HG03103 (cell line): ENCODE measurements at regions not wholly inside any gene's neighbourhood (a gene's known extent, or its start where the extent isn't known, plus 50 kb on each side); places are given as distances from the start of the nearest gene placed in this dataset.

Source experiments
- ATAC-seq: cut with Tn5 transposase; IDR thresholded peaks from one replicate; pipeline ENCODE4 v1.9.1; 2021; ENCODE audit warnings: low read depth; ENCODE audit not compliant: unreplicated experiment

DNA sequence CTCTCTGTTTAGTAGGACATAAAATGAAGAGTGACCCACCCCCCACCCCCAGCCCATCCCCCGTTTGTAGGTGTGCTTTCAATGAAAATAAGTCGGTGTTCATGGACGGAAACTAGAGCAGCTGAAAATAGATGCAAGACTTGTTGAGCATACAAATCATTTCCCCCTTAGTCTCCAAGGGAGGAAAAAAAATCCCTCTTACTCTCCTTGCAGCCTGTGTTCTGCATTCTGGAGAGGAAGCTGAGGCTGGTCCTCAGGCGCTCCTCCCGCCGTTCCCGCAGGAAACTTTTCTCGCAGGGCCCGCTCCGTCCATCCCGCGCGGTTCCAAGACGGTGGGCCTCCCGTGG is 259.0 kb upstream of the E2F7 start:
- ATAC-seq = no peak

DNA sequence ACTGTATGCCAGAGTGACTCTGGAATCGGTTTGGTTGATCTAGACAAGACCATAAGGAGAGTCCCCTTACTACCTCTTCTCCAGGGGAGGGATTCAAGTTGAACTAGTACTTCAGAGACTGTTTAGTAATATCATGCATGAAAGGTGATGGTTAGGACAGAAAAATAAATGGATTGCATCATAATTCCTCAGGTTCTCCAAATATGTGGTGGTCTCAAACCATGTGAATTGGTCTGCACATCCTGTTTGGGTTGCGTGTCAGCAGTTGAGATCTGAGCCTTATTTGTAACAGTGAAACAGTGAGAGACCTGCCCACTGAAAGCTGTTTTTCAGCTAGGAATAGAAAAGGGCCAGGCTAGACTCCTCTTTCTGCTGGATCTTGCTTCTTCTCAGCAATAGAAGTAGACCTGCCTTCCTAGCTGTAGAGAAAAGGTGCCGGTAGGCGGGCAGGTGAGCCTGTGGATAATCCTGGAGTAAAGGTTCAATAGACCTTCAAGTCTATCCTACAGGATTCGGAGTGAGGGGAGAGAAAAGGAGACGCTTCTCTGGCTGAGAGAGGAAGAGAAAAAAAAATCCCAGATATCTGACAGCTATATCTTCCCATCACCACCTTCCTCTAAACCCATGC is 258.5 kb upstream of the E2F7 start:
- ATAC-seq = no peak

DNA sequence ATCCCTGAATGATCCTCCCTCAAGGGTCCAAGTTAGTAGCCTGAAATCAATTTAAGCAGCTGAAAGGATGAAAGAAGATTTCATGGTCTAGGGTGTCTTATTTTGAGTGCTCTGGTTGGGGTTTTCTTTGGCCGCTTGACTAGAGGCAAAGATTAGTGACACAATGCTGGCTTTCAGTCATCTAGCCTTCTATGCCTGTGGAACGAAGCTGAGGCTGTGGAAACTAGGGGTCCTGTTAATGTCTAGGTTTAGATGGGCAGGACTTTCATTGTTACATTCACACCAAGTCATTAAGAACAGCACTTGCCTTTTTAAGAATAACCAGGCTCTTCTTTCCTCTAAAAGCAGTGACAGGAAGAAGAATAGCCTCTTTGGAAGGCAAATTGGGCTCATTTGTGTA is 253.8 kb upstream of the E2F7 start:
- no peak for ATAC-seq

DNA sequence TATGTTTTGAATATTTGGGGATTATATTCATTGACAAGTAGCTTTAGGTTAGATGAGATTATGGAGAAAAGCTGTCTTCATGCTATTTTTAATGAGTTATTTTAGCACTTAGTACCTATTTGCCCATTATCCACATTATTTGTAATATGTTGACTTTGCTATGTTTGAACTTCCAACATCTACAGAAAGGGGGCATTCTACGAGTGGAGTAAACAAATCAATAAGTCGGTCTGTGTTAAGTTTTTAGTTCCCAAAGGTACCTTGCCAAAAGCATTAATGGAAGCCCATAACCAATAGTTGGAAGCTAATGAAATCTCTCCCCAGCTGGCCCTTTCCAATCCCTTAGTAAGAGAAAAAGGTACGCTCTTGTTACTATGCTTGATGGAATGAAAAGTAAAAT is 250.0 kb upstream of the E2F7 start:
- no peak for ATAC-seq

DNA sequence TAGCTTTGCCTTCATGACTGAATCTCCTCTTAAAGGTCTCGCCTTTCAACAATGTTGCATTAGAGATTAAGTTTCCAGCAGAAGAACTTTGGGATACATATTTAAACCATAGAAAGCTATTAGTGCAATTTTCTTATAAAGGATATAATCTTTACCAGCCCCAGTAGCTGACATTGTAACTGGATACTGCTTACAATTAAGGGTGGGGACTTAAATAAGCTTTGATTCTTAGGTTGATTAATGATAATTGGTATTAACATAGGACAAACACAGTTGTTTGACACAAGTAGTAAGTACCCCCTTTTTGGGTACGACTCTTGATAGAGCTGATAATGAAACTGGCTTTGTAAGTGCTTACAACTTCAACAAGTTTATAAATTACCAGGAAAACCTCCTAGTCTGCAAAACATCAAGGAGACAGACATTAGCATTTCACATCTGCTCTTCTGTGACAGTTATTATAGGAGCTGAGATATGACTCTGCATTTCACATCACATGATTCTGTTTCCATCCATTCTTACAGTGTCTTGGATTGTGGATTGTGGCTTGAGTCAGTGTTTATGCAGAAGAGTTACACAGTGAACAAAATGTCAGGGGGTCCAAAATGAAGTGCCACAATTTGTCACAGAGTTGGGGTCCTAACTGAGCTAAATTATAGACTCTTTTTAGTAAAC is 249.1 kb upstream of the E2F7 start:
- no peak for ATAC-seq

DNA sequence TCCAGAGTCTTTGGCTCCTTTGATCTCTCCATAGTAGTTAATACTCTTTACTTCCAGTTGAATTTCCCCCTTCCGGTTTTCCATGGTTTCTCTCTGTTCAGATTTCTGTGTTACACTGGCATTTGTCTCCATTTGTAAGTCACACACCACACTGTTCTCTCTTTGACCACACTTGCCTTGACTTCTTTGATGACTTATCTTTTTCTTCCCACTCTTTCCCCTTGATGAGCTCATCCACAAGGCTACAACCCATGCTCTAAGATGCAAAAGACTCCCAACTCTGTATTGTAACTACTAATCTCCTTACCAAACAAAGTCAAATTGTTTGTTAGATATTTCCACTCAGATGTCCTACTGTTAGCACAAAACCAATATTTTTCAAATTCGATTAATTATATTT is 242.7 kb upstream of the E2F7 start:
- ATAC-seq = no peak

DNA sequence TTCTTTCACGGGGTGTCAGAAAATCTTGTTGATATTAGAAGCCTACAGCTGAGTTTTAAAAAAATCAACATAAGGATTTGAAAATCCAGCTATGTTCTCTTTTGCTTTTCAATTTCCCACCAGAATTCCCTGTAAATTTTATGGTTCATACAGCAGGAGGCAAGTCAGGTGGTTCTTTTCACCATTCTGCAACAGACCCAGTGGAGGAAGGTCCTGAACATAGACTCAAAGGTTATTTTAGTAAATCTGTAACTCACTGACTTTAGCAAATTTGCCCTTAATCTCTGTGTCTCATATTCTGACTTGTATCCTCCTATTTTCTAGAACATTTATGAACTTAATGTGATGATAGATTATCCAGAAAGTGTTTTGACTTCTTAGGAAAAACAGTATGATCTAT is 235.4 kb upstream of the E2F7 start:
- ATAC-seq = no peak

DNA sequence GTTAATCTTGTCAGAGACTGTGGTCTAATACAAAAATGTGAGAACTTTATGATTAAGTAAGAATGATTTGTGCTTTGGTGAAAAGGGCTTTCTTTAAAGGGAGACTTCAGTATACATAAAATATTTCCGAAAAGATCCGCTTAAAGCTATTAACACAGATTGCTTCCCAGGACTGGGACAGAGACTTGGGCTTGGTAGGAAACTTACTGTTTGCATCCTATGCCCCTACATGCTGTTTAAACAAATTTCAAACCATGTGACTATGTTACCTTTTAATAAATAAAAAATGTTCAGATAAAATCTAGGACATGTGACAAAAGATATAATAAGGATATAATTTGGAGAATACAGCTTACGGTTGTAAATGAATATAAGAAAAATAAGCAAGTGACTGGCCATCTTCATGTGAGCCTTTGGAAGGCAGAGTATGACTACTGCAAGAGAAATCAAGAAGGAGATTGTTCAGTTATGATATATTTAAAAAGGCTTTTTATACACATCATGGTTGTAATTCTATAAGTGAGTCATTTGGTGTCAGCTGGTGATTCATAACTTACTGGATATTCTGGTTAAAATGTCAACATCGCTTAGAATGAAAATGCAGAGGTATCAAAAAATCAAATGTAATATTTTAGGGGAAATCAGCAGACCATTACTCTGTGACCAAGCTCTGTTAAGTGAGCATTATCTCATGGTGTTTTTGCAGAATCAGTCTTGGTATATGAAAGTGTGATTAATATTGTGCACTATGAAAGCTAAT is 234.7 kb upstream of the E2F7 start:
- no peak for ATAC-seq

DNA sequence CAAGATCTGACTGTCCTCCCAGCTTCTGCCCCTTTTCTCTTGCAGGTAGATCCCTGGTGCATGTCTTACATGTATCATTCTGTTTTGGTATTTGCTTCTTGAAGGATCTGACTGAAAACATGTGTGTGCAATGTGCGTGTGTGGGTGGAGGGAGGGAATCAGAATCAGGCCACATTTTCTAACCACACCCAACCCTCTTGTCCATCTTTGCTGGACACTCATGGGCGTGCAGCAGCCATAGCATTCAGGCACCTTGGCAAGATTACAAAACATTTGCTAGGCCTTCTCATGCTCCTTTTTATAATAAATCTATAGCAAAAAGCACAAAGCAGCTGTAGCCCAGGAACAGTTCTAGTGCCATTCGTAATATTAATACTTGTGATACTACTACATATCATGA is 233.6 kb upstream of the E2F7 start:
- ATAC-seq = no peak

DNA sequence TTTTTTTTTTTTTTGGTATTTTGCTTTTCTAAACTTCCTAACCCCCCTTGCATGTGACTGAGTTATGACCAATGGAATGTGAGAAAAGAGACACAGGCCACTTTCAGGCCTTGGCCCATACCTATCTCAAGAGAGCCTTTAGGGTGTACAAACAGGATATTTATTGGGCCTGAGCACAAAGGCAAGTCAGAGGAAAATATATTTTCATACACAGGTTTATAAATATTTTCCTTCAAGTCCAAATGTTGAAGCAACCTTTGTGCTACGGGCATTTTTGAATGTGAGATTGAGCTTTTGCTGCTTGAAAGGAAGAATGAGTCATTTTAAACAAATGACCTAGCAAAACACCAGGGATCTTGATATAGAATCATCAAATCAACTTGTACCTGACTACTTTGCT is 228.6 kb upstream of the E2F7 start:
- no peak for ATAC-seq

DNA sequence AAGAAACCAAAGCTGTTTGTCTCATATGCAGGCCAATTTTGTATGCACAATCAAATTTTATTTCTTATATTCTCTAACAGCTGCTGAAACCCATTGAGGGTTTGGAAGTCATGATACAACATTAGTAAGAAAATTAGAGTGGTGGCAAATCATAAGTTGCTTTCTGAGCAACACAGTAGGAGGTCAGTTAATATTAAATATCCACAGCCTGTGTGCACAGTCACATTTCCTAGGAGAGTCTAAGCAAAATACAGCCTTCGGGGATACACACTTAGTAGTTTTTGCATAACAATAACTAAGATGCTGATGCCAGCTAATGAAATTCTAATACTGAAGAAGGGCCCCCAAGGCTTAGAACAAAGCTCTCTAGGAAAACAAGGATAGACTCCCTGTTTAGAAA is 209.6 kb upstream of the E2F7 start:
- no peak for ATAC-seq

DNA sequence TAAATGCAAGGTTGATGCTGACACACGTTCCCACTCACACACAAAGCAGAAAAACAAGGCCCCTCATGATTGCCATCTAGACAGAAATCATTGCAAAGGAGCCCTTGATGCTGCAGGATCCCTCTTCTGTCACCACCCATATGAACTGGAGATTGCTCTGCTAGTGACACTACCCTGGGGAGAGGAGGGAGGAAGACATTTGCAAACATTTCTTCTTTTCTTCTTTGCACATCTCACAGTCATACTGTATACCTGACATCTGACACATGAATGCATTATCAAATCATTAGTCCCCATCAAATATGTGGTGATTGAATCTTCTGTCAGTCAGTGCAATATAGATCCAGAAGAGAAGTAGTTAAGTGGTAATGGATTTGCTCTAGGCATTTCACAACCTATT is 208.5 kb upstream of the E2F7 start:
- ATAC-seq = no peak

DNA sequence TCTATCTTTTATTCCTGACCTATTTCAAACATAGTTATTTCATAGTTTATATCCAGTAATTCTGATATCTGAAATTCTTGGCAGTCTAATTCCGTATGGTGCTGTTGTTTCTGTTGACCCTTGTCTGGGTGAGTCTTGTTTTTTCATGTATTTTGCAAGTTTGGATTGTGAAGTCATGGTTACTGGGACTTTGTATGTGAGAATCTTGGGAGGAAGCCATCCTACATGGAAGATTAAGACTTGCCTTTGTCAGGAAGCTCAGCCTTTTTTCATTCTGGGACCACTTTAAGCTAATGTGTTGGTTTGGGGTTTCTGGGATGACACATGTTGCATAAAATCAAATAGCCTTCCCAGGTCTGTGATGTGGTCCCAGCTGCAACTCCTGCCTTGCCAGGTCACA is 191.6 kb upstream of the E2F7 start:
- ATAC-seq = no peak

DNA sequence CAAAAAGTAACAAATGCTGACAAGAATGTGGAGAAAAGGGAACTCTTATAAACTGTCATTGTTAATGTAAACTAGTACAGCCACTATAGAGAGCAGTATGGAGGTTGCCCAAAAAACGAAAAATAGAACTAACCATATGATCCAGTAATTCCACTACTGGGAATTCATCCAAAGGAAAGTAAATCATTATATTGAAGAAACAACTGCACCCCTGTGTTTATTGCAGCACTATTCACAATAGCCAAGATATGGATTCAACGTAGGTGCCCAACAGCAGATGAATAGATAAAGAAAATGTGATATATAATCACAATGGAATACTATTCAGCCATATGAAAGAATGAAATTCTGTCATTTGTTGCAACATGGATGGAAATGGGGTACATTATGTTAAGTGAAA is 188.0 kb upstream of the E2F7 start:
- ATAC-seq = no peak

DNA sequence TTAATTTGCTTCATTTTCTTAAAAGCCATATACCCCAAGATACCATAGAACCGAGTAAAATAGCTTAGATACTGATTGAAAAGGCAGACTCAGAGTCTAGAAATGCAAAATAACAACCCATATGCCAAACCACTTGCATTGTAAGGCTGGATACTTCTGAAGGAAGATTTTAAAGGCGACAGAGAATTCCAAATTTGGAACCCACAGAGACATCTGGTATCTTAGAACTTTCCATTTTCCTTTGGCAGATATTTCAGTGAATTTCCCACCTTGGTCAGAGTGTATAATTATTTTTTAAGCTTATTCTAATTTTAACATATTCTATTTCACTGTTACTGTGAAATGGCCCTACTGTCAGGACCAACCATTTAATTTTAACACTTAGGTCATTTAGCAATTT is 186.4 kb upstream of the E2F7 start:
- no peak for ATAC-seq

DNA sequence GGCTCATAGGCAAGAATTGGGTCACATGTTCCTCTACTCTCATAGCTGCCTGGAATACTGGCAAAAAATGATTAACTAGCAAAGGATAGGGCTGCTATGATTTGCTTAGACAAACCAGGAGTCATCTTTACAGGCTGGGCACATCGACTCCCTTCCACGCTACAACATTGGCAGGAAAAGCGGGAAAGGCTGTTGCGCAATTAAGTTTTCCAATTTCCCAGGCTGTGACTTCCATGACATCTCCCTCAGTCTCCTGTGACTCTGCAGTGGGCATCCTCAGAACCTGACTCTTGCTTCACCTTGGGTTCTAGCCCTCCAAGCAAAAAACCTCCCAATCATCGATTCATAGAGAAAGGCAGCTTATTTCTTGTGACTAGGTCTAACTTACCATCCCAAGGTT is 184.5 kb upstream of the E2F7 start:
- ATAC-seq = no peak

DNA sequence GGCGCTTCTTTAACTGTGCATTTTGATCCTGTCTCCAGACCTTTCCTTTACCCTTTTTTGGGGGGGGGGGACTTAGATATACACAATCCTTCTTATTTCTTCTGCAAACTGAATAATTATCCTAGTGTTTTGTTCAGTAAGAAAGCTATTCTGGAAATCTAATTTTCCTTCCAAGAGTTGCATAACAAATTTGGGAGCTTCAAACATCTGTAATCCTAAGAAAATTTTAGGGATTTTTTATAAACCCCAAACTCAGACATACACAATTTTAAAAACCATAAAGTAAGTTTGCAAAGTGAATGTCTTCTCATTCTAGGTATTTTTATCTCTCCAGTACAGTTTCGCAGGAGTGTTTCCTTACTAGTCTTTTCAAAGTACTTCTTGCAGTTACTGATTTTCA is 182.7 kb upstream of the E2F7 start:
- ATAC-seq = no peak

DNA sequence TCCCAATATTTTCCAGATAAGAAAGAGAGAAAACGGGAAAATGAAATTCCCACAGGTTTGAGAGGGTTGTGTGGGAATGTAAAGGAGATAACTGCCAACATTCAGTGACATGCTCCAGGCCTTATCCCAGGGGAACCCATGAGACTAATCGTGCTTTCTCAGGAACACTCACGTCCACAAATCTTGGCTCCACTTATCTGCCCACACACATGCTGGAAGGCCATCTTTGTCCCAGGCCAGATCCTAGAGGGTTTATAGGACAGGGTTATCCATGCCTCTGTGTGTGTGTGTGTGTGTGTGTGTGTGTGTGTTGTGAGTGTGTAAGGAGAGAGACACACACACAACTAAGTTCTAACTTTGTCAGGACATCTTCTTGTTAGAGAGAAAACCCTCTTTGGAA is 182.2 kb upstream of the E2F7 start:
- no peak for ATAC-seq

DNA sequence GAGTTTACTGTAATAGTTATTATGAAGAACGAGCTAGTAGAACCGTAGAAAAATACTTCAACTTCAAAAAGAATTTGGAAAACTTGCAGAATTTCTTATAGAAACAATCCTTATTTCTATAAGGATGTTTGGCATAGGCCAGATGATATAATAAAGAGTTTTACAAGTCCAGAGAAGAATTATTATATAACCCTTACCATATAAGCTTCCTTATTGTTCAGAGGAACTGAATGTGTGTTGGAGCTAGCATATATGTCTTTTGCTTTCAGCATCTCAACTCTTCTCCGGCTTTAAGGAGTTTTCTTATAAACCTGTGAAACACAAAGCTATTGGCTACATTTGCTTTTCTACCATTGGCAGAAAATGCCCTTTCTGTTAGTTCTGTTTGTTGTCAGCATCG is 178.0 kb upstream of the E2F7 start:
- ATAC-seq = no peak

DNA sequence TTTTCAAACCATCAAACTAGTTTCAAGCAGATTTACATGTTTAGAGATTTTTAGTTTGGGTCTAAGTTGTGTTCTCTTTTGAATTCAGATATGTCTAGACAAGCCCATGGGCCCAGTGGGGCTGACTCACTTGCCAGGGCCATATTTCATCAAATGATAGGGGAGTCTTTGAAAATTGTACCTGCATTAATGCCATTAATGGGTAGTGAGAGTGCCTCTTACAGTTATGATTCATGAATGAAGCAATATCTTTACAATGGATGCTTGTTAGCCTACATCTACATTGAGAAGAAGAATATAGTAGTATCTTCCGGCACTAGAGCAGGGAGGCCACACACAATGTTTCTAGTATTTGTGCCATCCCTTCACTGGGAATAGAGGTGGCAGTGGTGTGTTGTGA is 174.2 kb upstream of the E2F7 start:
- no peak for ATAC-seq

DNA sequence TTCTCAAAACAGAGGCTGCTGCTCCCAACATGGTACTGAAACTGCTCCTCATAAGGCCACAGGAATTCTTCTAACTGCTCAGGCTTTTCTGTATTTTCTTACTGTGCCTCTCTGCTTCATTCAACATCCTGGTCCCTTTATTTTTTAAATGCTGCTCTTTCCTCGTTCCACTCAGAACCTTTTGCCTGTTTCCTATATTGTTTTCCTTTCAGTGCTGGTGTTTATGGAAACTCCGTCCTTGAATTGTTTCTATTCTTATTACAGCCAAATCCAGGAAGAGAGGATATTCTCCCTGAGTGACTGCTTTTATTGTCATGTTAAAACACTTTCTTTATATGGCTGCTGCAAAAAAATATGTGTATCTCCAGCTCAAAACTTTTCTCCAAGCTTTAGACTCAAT is 173.0 kb upstream of the E2F7 start:
- no peak for ATAC-seq

DNA sequence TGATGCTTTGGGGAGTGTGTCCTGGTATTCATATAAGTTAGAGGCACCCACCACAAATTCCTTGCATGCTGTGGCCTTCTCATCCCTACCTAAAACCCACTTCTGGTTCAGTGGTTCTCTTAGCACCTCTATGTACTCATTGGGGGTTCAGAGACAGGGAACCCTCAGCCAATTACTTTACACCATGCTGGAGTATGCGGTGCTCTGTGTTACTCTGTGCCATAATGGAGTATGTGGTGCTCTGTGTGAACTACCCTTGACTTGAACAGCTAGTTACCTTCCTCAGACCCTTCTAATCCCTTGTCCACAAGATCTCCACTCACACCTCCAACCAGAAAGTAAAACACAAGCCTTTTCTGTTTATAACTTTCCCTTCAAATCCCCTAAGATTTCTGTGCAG is 172.5 kb upstream of the E2F7 start:
- no peak for ATAC-seq
